ENCODE measurements at regions not wholly inside any gene's neighbourhood (a gene's known extent, or its start where the extent isn't known, plus 50 kb on each side); places are given as distances from the start of the nearest gene placed in this dataset.

DNA sequence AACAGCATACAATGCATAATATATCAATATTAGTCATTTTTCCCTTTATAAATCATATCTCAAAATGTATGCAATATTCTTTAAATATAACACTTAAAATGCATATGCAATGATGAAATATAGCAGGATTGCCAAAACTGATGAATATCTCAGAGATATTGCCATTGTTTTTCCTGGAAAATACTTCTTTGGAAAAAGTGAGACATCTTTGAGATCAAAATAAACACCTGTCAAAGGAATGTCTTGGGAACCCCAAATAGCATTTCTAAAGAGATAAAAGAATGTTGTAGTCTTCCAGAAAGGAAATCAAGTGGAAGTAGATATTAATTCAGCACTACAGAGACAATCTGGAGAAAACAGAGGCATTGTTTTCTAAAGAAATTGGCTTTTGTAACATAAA lies 457.8 kb upstream of the UBE2E2 start (continued):
- TF ChIP-seq, protein P1, sequence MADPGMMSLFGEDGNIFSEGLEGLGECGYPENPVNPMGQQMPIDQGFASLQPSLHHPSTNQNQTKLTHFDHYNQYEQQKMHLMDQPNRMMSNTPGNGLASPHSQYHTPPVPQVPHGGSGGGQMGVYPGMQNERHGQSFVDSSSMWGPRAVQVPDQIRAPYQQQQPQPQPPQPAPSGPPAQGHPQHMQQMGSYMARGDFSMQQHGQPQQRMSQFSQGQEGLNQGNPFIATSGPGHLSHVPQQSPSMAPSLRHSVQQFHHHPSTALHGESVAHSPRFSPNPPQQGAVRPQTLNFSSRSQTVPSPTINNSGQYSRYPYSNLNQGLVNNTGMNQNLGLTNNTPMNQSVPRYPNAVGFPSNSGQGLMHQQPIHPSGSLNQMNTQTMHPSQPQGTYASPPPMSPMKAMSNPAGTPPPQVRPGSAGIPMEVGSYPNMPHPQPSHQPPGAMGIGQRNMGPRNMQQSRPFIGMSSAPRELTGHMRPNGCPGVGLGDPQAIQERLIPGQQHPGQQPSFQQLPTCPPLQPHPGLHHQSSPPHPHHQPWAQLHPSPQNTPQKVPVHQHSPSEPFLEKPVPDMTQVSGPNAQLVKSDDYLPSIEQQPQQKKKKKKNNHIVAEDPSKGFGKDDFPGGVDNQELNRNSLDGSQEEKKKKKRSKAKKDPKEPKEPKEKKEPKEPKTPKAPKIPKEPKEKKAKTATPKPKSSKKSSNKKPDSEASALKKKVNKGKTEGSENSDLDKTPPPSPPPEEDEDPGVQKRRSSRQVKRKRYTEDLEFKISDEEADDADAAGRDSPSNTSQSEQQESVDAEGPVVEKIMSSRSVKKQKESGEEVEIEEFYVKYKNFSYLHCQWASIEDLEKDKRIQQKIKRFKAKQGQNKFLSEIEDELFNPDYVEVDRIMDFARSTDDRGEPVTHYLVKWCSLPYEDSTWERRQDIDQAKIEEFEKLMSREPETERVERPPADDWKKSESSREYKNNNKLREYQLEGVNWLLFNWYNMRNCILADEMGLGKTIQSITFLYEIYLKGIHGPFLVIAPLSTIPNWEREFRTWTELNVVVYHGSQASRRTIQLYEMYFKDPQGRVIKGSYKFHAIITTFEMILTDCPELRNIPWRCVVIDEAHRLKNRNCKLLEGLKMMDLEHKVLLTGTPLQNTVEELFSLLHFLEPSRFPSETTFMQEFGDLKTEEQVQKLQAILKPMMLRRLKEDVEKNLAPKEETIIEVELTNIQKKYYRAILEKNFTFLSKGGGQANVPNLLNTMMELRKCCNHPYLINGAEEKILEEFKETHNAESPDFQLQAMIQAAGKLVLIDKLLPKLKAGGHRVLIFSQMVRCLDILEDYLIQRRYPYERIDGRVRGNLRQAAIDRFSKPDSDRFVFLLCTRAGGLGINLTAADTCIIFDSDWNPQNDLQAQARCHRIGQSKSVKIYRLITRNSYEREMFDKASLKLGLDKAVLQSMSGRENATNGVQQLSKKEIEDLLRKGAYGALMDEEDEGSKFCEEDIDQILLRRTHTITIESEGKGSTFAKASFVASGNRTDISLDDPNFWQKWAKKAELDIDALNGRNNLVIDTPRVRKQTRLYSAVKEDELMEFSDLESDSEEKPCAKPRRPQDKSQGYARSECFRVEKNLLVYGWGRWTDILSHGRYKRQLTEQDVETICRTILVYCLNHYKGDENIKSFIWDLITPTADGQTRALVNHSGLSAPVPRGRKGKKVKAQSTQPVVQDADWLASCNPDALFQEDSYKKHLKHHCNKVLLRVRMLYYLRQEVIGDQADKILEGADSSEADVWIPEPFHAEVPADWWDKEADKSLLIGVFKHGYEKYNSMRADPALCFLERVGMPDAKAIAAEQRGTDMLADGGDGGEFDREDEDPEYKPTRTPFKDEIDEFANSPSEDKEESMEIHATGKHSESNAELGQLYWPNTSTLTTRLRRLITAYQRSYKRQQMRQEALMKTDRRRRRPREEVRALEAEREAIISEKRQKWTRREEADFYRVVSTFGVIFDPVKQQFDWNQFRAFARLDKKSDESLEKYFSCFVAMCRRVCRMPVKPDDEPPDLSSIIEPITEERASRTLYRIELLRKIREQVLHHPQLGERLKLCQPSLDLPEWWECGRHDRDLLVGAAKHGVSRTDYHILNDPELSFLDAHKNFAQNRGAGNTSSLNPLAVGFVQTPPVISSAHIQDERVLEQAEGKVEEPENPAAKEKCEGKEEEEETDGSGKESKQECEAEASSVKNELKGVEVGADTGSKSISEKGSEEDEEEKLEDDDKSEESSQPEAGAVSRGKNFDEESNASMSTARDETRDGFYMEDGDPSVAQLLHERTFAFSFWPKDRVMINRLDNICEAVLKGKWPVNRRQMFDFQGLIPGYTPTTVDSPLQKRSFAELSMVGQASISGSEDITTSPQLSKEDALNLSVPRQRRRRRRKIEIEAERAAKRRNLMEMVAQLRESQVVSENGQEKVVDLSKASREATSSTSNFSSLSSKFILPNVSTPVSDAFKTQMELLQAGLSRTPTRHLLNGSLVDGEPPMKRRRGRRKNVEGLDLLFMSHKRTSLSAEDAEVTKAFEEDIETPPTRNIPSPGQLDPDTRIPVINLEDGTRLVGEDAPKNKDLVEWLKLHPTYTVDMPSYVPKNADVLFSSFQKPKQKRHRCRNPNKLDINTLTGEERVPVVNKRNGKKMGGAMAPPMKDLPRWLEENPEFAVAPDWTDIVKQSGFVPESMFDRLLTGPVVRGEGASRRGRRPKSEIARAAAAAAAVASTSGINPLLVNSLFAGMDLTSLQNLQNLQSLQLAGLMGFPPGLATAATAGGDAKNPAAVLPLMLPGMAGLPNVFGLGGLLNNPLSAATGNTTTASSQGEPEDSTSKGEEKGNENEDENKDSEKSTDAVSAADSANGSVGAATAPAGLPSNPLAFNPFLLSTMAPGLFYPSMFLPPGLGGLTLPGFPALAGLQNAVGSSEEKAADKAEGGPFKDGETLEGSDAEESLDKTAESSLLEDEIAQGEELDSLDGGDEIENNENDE (IDR thresholded peaks at IDR 0.05; ENCODE audit: insufficient replicate concordance, low read length) = no peak
- no peak for TF ChIP-seq FOSL1 (IDR thresholded peaks at IDR 0.05; ENCODE audit: insufficient read depth, low read depth, low read length)
- no peak for TF ChIP-seq CHD1 (IDR thresholded peaks at IDR 0.05; ENCODE audit: low read depth, low read length)
- no peak for TF ChIP-seq GTF2F1 (IDR thresholded peaks at IDR 0.05; ENCODE audit: borderline replicate concordance, low read depth, low read length)
- no peak for TF ChIP-seq BACH1 (IDR thresholded peaks at IDR 0.05; ENCODE audit: low read length)
- no peak for TF ChIP-seq JUND (IDR thresholded peaks at IDR 0.05; ENCODE audit: low read length)
- no peak for TF ChIP-seq SP4 (IDR thresholded peaks at IDR 0.05; ENCODE audit: low read length)

Measured in H1 (cell line).